Inferior parietal cortex (tissue), 1 donor: ENCODE measurements at regions not wholly inside any gene's neighbourhood (a gene's known extent, or its start where the extent isn't known, plus 50 kb on each side); places are given as distances from the start of the nearest gene placed in this dataset.
"Not testable (repeated sequence)": the region's sequence is repeated elsewhere in the genome, so short reads cannot be mapped to it uniquely, and the experiment has no call there.

Experiments
- DNase-seq: peaks from one replicate; pipeline ENCODE4 v3.0.0-alpha.2; 2016; ENCODE audit errors: extremely low spot score

GRCh38 chr6:2611092-2611491, 139.6 kb downstream of the MYLK4 start:
- DNase-seq, result no peak

DNA sequence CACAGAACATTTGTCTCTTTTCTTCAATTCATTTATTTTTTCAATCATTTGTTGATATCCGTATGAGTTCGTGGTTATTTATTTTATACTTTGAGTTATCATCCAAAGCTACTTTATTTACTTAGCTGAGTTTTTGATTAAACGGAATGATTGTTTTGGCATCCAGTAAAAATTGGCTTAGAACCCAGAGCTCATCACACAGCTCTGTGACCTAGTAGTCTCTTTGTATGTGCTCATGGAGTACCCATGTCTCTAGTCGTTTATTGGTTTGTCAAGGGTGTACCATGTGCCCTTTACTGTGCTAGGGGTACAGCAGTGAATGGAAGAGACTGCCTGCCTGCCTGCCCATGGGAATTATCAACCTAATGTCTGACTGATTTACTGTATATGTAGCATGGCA, 142.2 kb downstream of the MYLK4 start:
- DNase-seq, result no peak

GRCh38 chr6:2600363-2600762, 150.4 kb downstream of the MYLK4 start:
- DNase-seq, result no peak

GRCh38 chr6:2599817-2600216, 150.9 kb downstream of the MYLK4 start:
- DNase-seq, result no peak

- no peak for DNase-seq
These were observed 151.9 kb downstream of the MYLK4 start for GRCh38 chr6:2598867-2599266.

DNA sequence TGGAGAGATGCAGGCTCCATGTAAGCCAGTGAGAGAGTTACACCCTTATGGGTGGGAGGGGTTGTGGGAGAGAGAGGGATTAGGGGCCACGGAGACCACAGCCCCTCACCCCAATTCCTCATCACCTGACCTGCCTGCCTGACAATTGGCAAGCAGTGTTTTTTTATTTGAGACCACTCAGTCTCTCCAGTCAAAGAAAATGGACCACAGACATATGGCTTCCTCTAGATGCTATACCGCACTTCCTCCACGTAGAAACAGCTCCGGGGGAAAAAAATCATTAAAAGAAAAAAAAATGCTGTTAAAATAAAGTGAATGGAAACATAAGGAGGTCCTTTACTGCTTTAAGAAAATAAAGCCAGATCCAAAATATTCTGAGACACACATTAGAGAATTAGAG, 152.7 kb downstream of the MYLK4 start:
- no peak for DNase-seq

DNA sequence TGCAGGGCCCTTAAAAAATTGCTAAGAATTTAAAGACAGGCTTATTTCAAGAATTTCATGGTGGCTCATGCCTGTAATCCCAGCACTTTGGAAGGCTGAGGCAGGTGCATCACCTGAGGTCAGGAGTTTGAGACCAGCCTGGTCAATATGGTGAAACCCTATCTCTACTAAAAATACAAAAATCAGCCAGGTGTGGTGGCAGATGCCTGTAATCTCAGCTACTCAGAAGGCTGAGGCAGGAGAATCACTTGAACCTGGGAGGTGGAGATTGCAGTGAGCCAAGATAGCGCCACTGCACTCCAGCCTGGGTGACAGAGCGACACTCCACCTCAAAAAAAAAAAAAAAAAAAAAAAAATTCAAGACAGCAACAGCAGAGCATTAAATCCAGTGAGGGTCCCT, 153.3 kb downstream of the MYLK4 start:
- not testable (repeated sequence) for DNase-seq

- no peak for DNase-seq
These were observed 154.5 kb downstream of the MYLK4 start for GRCh38 chr6:2596222-2596621.

DNA sequence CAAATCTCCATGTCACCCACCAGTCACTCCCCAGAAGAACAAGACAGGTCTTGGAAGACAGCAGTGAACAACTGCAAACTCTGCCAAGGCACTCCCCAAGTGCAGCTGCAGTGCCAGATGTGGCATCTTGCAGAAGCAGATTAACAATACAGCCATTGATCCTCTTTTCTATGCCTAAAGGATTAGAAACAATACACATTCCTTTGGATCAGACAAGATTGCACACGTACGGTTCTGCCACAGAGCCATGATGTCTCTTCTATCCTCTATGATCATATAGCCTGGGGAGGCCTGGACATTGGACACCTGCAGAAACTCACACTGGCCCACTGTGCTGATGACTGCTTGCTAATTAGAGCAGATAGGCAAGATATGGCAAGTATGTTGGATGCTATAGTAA, 155.9 kb downstream of the MYLK4 start:
- DNase-seq, result no peak

- no peak for DNase-seq
These were observed 157.6 kb downstream of the MYLK4 start for GRCh38 chr6:2593167-2593566.

DNA sequence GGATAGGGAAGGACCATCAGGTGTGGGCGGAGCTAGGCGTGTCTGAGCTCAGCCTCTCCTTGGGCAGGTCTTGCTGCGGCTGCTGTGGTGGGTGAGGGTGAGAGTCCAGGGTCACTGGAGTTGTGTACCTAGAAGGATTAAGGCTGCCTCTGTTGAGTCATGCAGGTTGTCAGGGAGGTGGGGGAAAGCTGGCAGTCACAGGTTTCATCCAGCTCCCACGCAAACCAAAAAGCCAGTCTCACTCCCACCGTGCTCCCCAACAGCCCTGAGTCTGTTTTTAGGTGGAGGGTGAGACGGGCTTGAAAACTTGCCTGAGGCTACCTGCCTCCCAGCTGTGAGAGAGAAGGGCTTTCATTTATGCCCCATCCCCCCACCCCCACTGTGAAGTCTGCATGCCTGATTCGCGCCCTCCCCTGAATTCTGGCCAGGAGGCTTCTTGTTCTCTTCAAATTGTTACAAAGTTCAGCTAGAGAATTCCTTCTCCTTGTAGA, 161.5 kb downstream of the MYLK4 start:
- DNase-seq, result no peak

GRCh38 chr6:2583459-2583858, 167.3 kb downstream of the MYLK4 start:
- no peak for DNase-seq

DNA sequence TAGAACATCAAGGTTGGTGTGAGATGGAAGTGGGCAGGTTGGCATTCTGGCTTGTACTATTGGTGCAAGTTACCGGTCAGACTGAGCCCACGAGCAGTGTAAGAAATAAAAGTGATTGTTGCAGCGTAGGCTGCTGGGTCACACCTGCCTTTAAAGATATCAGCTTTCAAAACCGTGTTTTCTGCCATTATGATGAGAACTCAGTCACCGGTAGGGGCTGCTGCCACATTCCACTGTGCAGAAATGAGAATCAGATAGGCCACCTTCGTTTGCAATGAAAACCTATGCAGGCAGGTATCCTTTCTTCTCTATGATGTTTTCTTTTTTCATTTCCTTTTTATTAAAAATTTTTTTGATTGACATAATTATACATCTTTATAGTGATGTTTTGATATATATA, 168.5 kb downstream of the MYLK4 start:
- DNase-seq, result no peak

DNA sequence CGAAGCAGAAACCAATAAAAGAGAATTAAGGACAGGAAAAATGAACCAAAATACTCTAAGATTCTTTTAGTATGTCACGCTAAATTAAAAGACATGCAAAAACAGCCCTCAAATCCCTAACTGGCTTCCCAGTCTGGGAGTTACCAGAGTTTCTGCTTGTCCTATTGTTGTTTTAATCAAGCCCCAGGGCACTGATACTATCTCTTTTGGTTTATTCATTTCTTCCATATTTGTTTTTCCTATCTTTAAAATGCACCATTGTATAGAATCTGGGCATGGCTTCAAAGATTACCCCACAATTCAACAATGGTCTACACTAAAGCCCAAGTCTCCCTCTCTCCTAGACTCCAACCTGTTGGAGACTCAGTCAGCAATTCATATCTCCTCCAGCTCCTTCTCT, 169.1 kb downstream of the MYLK4 start:
- no peak for DNase-seq

GRCh38 chr6:2581011-2581410, 169.7 kb downstream of the MYLK4 start:
- DNase-seq, result no peak

GRCh38 chr6:2579804-2580570, 170.7 kb downstream of the MYLK4 start:
- no peak for DNase-seq

- DNase-seq, result no peak
These were observed 171.4 kb downstream of the MYLK4 start for GRCh38 chr6:2579241-2579761.

GRCh38 chr6:2578767-2579166, 172.0 kb downstream of the MYLK4 start:
- DNase-seq, result no peak

GRCh38 chr6:2576499-2576898, 174.2 kb downstream of the MYLK4 start:
- no peak for DNase-seq

GRCh38 chr6:2575236-2575635, 175.5 kb downstream of the MYLK4 start:
- DNase-seq, result no peak

GRCh38 chr6:2569420-2569819, 181.3 kb downstream of the MYLK4 start:
- not testable (repeated sequence) for DNase-seq

DNA sequence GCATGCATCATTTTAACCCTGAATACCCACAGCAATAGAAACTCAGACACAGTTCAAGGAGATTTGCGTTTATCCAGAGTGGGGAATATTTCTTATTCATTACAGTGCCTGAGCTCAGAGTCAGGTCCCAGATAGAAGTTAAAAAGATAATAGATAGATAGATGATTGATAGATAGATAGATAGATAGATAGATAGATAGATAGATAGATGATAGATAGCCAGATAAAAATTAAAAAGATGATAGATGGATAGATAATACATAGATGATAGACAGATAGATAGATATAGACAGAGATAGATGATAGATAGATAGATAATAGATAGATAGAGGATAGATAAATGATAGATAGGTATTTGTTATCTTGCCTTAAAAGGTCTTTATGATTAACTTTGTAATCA, 184.7 kb downstream of the MYLK4 start:
- no peak for DNase-seq

DNA sequence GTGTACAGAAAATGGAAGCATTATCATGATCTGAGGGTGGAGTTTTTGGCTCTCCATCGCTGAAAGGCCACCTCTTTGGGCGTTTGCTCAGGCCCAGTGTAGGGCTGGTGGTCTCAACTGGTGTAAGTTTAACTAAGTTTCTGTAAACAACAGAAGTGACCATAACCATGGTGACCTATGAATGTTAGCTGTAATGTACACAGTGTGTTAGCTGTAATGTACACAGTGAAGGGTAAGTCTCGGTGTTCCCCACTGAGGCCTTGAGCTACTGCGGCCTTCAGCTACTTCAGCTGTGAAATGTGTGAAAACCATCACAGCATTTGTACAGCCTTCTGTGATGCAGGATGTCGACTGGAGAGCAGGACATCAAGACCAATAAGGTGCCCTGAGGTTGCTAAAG, 185.2 kb downstream of the MYLK4 start:
- no peak for DNase-seq

DNA sequence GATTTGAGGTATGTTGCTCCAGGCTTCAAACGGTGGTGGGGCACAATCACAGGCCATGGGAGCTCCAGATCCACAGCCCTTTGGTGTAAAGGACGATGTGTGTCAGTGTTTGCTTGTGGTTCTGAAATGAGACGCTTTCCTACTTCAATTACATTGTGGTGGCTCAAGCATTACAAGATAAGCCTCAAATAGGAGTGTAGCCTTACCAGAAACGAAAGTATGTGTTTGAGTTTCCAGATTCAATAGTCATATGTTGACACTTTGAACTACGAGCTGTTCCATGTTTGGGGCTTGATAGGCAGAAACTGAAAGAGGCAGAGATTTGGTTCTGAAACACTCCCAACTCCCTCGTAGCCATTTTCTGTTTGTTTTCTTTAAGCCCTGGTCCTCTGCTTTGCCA, 187.1 kb downstream of the MYLK4 start:
- no peak for DNase-seq
